ENCODE measurements at regions not wholly inside any gene's neighbourhood (a gene's known extent, or its start where the extent isn't known, plus 50 kb on each side); places are given as distances from the start of the nearest gene placed in this dataset.

GRCh38 chr11:101729406-101730078 lies 145.7 kb upstream of the TRPC6 start:
- Mint-ChIP-seq H3K36me3 (ENCODE audit: low read depth) (no peaks in the 10 kb centered on the region), H3K9me3 (no peaks in the 10 kb centered on the region), H3K4me1 (no peaks in the 10 kb centered on the region), H3K4me3 (no peak overlapping the region), H3K27me3 (ENCODE audit: insufficient read depth) (no peaks in the 10 kb centered on the region), H3K27ac (no peak overlapping the region)
- Histone ChIP-seq H3K27me3 (ENCODE audit: control insufficient read depth, insufficient read depth, low read length, poor library complexity, severe bottlenecking) (no peaks in the 10 kb centered on the region), H3K9ac (ENCODE audit: extremely low read depth, low read length, poor library complexity, severe bottlenecking) (no peak overlapping the region), H3K27ac (ENCODE audit: low read depth, low read length) (no peak overlapping the region), H3K36me3 (ENCODE audit: control insufficient read depth, insufficient read depth, low read length) (no peaks in the 10 kb centered on the region), H3K4me1 (ENCODE audit: control insufficient read depth, insufficient read depth, low read length) (no peaks in the 10 kb centered on the region), H3K9me3 (ENCODE audit: control insufficient read depth, low read length) (no peaks in the 10 kb centered on the region), H3K4me3 (ENCODE audit: low read length) (no peak overlapping the region)
- no CpG with 5 or more reads among the region's 2 CpGs for WGBS, 2 experiments (ENCODE audit: insufficient coverage in 1 of 2, insufficient read length in 1 of 2)
- DNase-seq: no peak
- TF ChIP-seq CTCF (conservative IDR thresholded peaks at IDR 0.05): no peak

DNA sequence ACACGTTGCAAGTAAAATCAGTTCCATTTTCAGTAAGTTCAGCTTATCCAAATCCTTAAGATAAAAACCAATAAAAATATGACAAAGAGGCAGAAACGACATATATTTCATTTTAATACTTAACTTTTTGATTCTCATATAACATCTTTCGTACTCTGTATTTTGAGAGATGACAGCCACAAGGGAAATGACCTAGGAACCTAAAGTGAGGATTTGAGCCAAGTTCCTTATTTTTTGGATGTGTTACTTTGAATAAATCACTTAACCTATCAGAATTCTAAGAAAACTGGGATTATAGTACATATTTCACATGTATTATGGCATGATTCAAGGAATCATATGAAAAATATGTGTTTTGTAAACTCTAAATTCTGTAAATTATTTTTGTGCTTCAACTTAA lies 143.6 kb upstream of the TRPC6 start:
- Histone ChIP-seq H3K27ac (ENCODE audit: low read depth, low read length) (no peak overlapping the region), H3K9ac (ENCODE audit: extremely low read depth, low read length, poor library complexity, severe bottlenecking) (no peak overlapping the region), H3K9me3 (ENCODE audit: control insufficient read depth, low read length) (no peaks in the 10 kb centered on the region), H3K4me3 (ENCODE audit: low read length) (no peak overlapping the region), H3K4me1 (ENCODE audit: control insufficient read depth, insufficient read depth, low read length) (no peaks in the 10 kb centered on the region), H3K36me3 (ENCODE audit: control insufficient read depth, insufficient read depth, low read length) (no peaks in the 10 kb centered on the region), H3K27me3 (ENCODE audit: control insufficient read depth, insufficient read depth, low read length, poor library complexity, severe bottlenecking) (no peaks in the 10 kb centered on the region)
- 86 to 87% methylated on average over 2 to 3 of the region's 3 CpGs for WGBS, 2 experiments (ENCODE audit: insufficient coverage in 1 of 2, insufficient read length in 1 of 2)
- Mint-ChIP-seq H3K4me3 (no peak overlapping the region), H3K4me1 (no peaks in the 10 kb centered on the region), H3K27me3 (ENCODE audit: insufficient read depth) (no peaks in the 10 kb centered on the region), H3K36me3 (ENCODE audit: low read depth) (no peaks in the 10 kb centered on the region), H3K9me3 (no peaks in the 10 kb centered on the region), H3K27ac (no peak overlapping the region)
- no peak for DNase-seq
- TF ChIP-seq CTCF (conservative IDR thresholded peaks at IDR 0.05): no peak

- Mint-ChIP-seq H3K4me3 (no peak overlapping the region), H3K27me3 (ENCODE audit: insufficient read depth) (no peaks in the 10 kb centered on the region), H3K9me3 (no peaks in the 10 kb centered on the region), H3K27ac (no peak overlapping the region), H3K4me1 (no peaks in the 10 kb centered on the region), H3K36me3 (ENCODE audit: low read depth) (no peaks in the 10 kb centered on the region)
- DNase-seq: no peak
- H3K4me1 ChIP-seq (ENCODE audit: control insufficient read depth, insufficient read depth, low read length): no peaks in the 10 kb centered on the region
- TF ChIP-seq CTCF (conservative IDR thresholded peaks at IDR 0.05): no peak
- no peak overlapping the region for H3K9ac ChIP-seq (ENCODE audit: extremely low read depth, low read length, poor library complexity, severe bottlenecking)
- no peaks in the 10 kb centered on the region for H3K9me3 ChIP-seq (ENCODE audit: control insufficient read depth, low read length)
- H3K4me3 ChIP-seq (ENCODE audit: low read length): no peak overlapping the region
- WGBS, 2 experiments (ENCODE audit: insufficient coverage in 1 of 2, insufficient read length in 1 of 2): 20% methylated on average over 1 of the region's 1 CpG; no CpG with 5 or more reads in 1 of the 2 experiments
- no peaks in the 10 kb centered on the region for H3K36me3 ChIP-seq (ENCODE audit: control insufficient read depth, insufficient read depth, low read length)
- no peaks in the 10 kb centered on the region for H3K27me3 ChIP-seq (ENCODE audit: control insufficient read depth, insufficient read depth, low read length, poor library complexity, severe bottlenecking)
- no peak overlapping the region for H3K27ac ChIP-seq (ENCODE audit: low read depth, low read length)
Observed at GRCh38 chr11:101726988-101727387, 143.2 kb upstream of the TRPC6 start.
